Common myeloid progenitor, CD34-positive (primary cell): ENCODE measurements at regions not wholly inside any gene's neighbourhood (a gene's known extent, or its start where the extent isn't known, plus 50 kb on each side); places are given as distances from the start of the nearest gene placed in this dataset.
A peak's percentile ranks its signal among the peaks of the same experiment; 100 is the strongest.

Source experiments
- CTCF ChIA-PET: fragments of 350-600 bp; sonication (Branson Sonifier 250); formaldehyde crosslinking; loops from one replicate; lab custom pipeline; 2021; ENCODE audit warnings: antibody characterized with exemption; lab: Charles Lee
- POLR2A ChIA-PET: fragments of 350-600 bp; sonication (Branson Sonifier 250); formaldehyde crosslinking; loops from one replicate; lab custom pipeline; 2021; ENCODE audit warnings: antibody characterized with exemption; lab: Charles Lee
- DNase-seq, 3 donors: peaks; one replicate each; pipeline versions ENCODE4 v3.0.0 to v3.0.0-alpha.2; 2013
- H3K27ac ChIP-seq, 2 experiments: 1 replicate in 1 of 2; 2 replicates in 1 of 2; pipeline ENCODE4 v1.7.0; 2013; ENCODE audit warnings: inconsistent platforms in 2 of 2, low read length in 2 of 2, mild to moderate bottlenecking in 2 of 2, low read depth in 1 of 2, moderate library complexity in 1 of 2; ENCODE audit not compliant: severe bottlenecking in 2 of 2, insufficient read depth in 1 of 2, poor library complexity in 1 of 2
- H3K27me3 ChIP-seq, 5 experiments: replicated peaks in 2 of 5; 1 replicate in 3 of 5; 2 replicates in 2 of 5; pipeline versions ENCODE4 v1.6.1 to v1.7.0; 2013; ENCODE audit warnings: low read length in 4 of 5, mild to moderate bottlenecking in 2 of 5, moderate library complexity in 2 of 5, inconsistent platforms in 1 of 5; ENCODE audit not compliant: insufficient read depth in 5 of 5, control insufficient read depth in 4 of 5
- H3K36me3 ChIP-seq, 4 experiments: 1 replicate in 2 of 4; 2 replicates in 2 of 4; pipeline versions ENCODE4 v1.6.1 to v1.7.0; 2013; ENCODE audit warnings: low read length in 3 of 4, control low read depth in 1 of 4, mild to moderate bottlenecking in 1 of 4; ENCODE audit not compliant: control insufficient read depth in 4 of 4, insufficient read depth in 4 of 4
- H3K4me1 ChIP-seq, 4 experiments: 1 replicate in 3 of 4; 2 replicates in 1 of 4; pipeline versions ENCODE4 v1.6.1 to v1.7.1; 2013; ENCODE audit warnings: low read length in 3 of 4, mild to moderate bottlenecking in 3 of 4, control low read depth in 1 of 4, inconsistent platforms in 1 of 4, moderate library complexity in 1 of 4; ENCODE audit not compliant: control insufficient read depth in 4 of 4, insufficient read depth in 4 of 4; ENCODE audit errors: control extremely low read depth in 1 of 4
- H3K4me3 ChIP-seq, 7 experiments: 1 replicate in 4 of 7; 2 replicates in 3 of 7; pipeline versions ENCODE4 v1.5.1 to v1.7.0; 2013; ENCODE audit warnings: mild to moderate bottlenecking in 7 of 7, low read length in 6 of 7, moderate library complexity in 6 of 7, inconsistent platforms in 2 of 7, low read depth in 2 of 7, control low read depth in 1 of 7; ENCODE audit not compliant: insufficient read depth in 4 of 7, control insufficient read depth in 1 of 7; ENCODE audit errors: extremely low read depth in 1 of 7
- H3K9me3 ChIP-seq, 5 experiments: 1 replicate in 4 of 5; 2 replicates in 1 of 5; pipeline versions ENCODE4 v1.6.1 to v1.7.1; 2013; ENCODE audit warnings: low read length in 4 of 5, mild to moderate bottlenecking in 2 of 5, inconsistent platforms in 1 of 5, low read depth in 1 of 5, moderate library complexity in 1 of 5; ENCODE audit not compliant: control insufficient read depth in 4 of 5, insufficient read depth in 2 of 5; ENCODE audit errors: control extremely low read depth in 1 of 5
- WGBS: methylation state at CpG from one replicate; pipeline ENCODE4 v1.1.5; 2013; ENCODE audit not compliant: insufficient coverage; 5-methylcytosine and 5-hydroxymethylcytosine counted together

GRCh38 chr4:16302648-16303047 lies 76.4 kb upstream of the TAPT1 start:
- no peak for DNase-seq
- Histone ChIP-seq H3K27ac (no peak overlapping the region), H3K36me3 (no peaks in the 10 kb centered on the region), H3K27me3 (no peaks in the 10 kb centered on the region), H3K4me3 (no peak overlapping the region), H3K9me3 (no peaks in the 10 kb centered on the region), H3K4me1 (no peaks in the 10 kb centered on the region)
- ChIA-PET CTCF (interaction anchor here (0.6 to 2.0 kb wide), 5 partner anchors 9 to 270 kb away, joined by 3 to 6 read pairs (median 4); no protein-coding TSS in a partner anchor), POLR2A (no interaction called here)
- 100% methylated on average over 3 of the region's 3 CpGs for WGBS

GRCh38 chr4:16297003-16297402 lies 70.7 kb upstream of the TAPT1 start:
- 100% methylated on average over 1 of the region's 1 CpG for WGBS
- DNase-seq: no peak
- Histone ChIP-seq H3K36me3 (no peaks in the 10 kb centered on the region), H3K27ac (no peak overlapping the region), H3K27me3 (no peaks in the 10 kb centered on the region), H3K9me3 (peaks cover 0 to 3% (median 0%) of the 10 kb centered on the region in 5 experiments), H3K4me1 (no peaks in the 10 kb centered on the region), H3K4me3 (no peak overlapping the region)
- ChIA-PET CTCF (interaction anchor here (1.2 kb wide), 1 partner anchor 11 kb away, joined by 4 read pairs; no protein-coding TSS in a partner anchor), POLR2A (no interaction called here)

GRCh38 chr4:16294455-16294854 lies 68.2 kb upstream of the TAPT1 start:
- ChIA-PET POLR2A (no interaction called here), CTCF (interaction anchor here (0.6 kb wide), 1 partner anchor 19 kb away, joined by 3 read pairs; no protein-coding TSS in a partner anchor)
- H3K27ac ChIP-seq: no peak overlapping the region
- WGBS: no CpG with 5 or more reads among the region's 1 CpG
- peak in 2 of 3 donors; percentile 49 to 59 for DNase-seq
- H3K36me3 ChIP-seq: no peaks in the 10 kb centered on the region
- no peaks in the 10 kb centered on the region for H3K4me1 ChIP-seq
- H3K9me3 ChIP-seq: peaks cover 0 to 3% (median 0%) of the 10 kb centered on the region in 5 experiments
- H3K4me3 ChIP-seq: no peak overlapping the region
- H3K27me3 ChIP-seq: no peaks in the 10 kb centered on the region

- WGBS: 90% methylated on average over 2 of the region's 2 CpGs
- H3K36me3 ChIP-seq: no peaks in the 10 kb centered on the region
- DNase-seq: peak in 2 of 3 donors; percentile 26 to 38
- ChIA-PET POLR2A (interaction anchor here (0.6 kb wide), 1 partner anchor 22 kb away, joined by 3 read pairs; no protein-coding TSS in a partner anchor), CTCF (interaction anchor here (0.8 to 2.1 kb wide), 6 partner anchors 11 to 1175 kb away, joined by 3 to 7 read pairs (median 4); no protein-coding TSS in a partner anchor)
- no peak overlapping the region for H3K4me3 ChIP-seq
- H3K27ac ChIP-seq: no peak overlapping the region
- H3K27me3 ChIP-seq: no peaks in the 10 kb centered on the region
- no peaks in the 10 kb centered on the region for H3K4me1 ChIP-seq
- peaks cover 0 to 3% (median 0%) of the 10 kb centered on the region in 5 experiments for H3K9me3 ChIP-seq
These were observed 67.1 kb upstream of the TAPT1 start for GRCh38 chr4:16293210-16293838.

- Histone ChIP-seq H3K27me3 (no peaks in the 10 kb centered on the region), H3K27ac (no peak overlapping the region), H3K36me3 (no peaks in the 10 kb centered on the region), H3K4me3 (no peak overlapping the region), H3K4me1 (no peaks in the 10 kb centered on the region), H3K9me3 (peaks cover 0 to 3% (median 0%) of the 10 kb centered on the region in 5 experiments)
- POLR2A ChIA-PET: interaction anchor here (0.6 kb wide), 1 partner anchor 23 kb away, joined by 3 read pairs; no protein-coding TSS in a partner anchor
- DNase-seq: no peak
- WGBS: 98% methylated on average over 6 of the region's 7 CpGs
- CTCF ChIA-PET: interaction anchor here (1.0 to 2.1 kb wide), 6 partner anchors 11 to 1175 kb away, joined by 3 to 7 read pairs (median 4); no protein-coding TSS in a partner anchor
These were observed 66.3 kb upstream of the TAPT1 start for GRCh38 chr4:16292585-16292984.

- no peaks in the 10 kb centered on the region for H3K27me3 ChIP-seq
- no peak overlapping the region for H3K27ac ChIP-seq
- DNase-seq: no peak
- WGBS: 100% methylated on average over 4 of the region's 8 CpGs
- no peaks in the 10 kb centered on the region for H3K9me3 ChIP-seq
- no peak overlapping the region for H3K4me3 ChIP-seq
- H3K4me1 ChIP-seq: no peaks in the 10 kb centered on the region
- ChIA-PET CTCF (interaction anchor here (0.7 to 1.6 kb wide), 9 partner anchors 9 to 1441 kb away, joined by 3 to 6 read pairs (median 4); no protein-coding TSS in a partner anchor), POLR2A (no interaction called here)
- H3K36me3 ChIP-seq: no peaks in the 10 kb centered on the region
These were observed 64.6 kb upstream of the TAPT1 start for GRCh38 chr4:16290681-16291420.
